Common myeloid progenitor, CD34-positive (primary cell): ENCODE measurements at regions not wholly inside any gene's neighbourhood (a gene's known extent, or its start where the extent isn't known, plus 50 kb on each side); places are given as distances from the start of the nearest gene placed in this dataset.

Source experiments
- CTCF ChIA-PET: fragments of 350-600 bp; sonication (Branson Sonifier 250); formaldehyde crosslinking; loops from one replicate; lab custom pipeline; 2021; ENCODE audit warnings: antibody characterized with exemption; lab: Charles Lee
- POLR2A ChIA-PET: fragments of 350-600 bp; sonication (Branson Sonifier 250); formaldehyde crosslinking; loops from one replicate; lab custom pipeline; 2021; ENCODE audit warnings: antibody characterized with exemption; lab: Charles Lee
- DNase-seq, 3 donors: peaks; one replicate each; pipeline versions ENCODE4 v3.0.0 to v3.0.0-alpha.2; 2013
- H3K27ac ChIP-seq, 2 experiments: 1 replicate in 1 of 2; 2 replicates in 1 of 2; pipeline ENCODE4 v1.7.0; 2013; ENCODE audit warnings: inconsistent platforms in 2 of 2, low read length in 2 of 2, mild to moderate bottlenecking in 2 of 2, low read depth in 1 of 2, moderate library complexity in 1 of 2; ENCODE audit not compliant: severe bottlenecking in 2 of 2, insufficient read depth in 1 of 2, poor library complexity in 1 of 2
- H3K27me3 ChIP-seq, 5 experiments: replicated peaks in 2 of 5; 1 replicate in 3 of 5; 2 replicates in 2 of 5; pipeline versions ENCODE4 v1.6.1 to v1.7.0; 2013; ENCODE audit warnings: low read length in 4 of 5, mild to moderate bottlenecking in 2 of 5, moderate library complexity in 2 of 5, inconsistent platforms in 1 of 5; ENCODE audit not compliant: insufficient read depth in 5 of 5, control insufficient read depth in 4 of 5
- H3K36me3 ChIP-seq, 4 experiments: 1 replicate in 2 of 4; 2 replicates in 2 of 4; pipeline versions ENCODE4 v1.6.1 to v1.7.0; 2013; ENCODE audit warnings: low read length in 3 of 4, control low read depth in 1 of 4, mild to moderate bottlenecking in 1 of 4; ENCODE audit not compliant: control insufficient read depth in 4 of 4, insufficient read depth in 4 of 4
- H3K4me1 ChIP-seq, 4 experiments: 1 replicate in 3 of 4; 2 replicates in 1 of 4; pipeline versions ENCODE4 v1.6.1 to v1.7.1; 2013; ENCODE audit warnings: low read length in 3 of 4, mild to moderate bottlenecking in 3 of 4, control low read depth in 1 of 4, inconsistent platforms in 1 of 4, moderate library complexity in 1 of 4; ENCODE audit not compliant: control insufficient read depth in 4 of 4, insufficient read depth in 4 of 4; ENCODE audit errors: control extremely low read depth in 1 of 4
- H3K4me3 ChIP-seq, 7 experiments: 1 replicate in 4 of 7; 2 replicates in 3 of 7; pipeline versions ENCODE4 v1.5.1 to v1.7.0; 2013; ENCODE audit warnings: mild to moderate bottlenecking in 7 of 7, low read length in 6 of 7, moderate library complexity in 6 of 7, inconsistent platforms in 2 of 7, low read depth in 2 of 7, control low read depth in 1 of 7; ENCODE audit not compliant: insufficient read depth in 4 of 7, control insufficient read depth in 1 of 7; ENCODE audit errors: extremely low read depth in 1 of 7
- H3K9me3 ChIP-seq, 5 experiments: 1 replicate in 4 of 5; 2 replicates in 1 of 5; pipeline versions ENCODE4 v1.6.1 to v1.7.1; 2013; ENCODE audit warnings: low read length in 4 of 5, mild to moderate bottlenecking in 2 of 5, inconsistent platforms in 1 of 5, low read depth in 1 of 5, moderate library complexity in 1 of 5; ENCODE audit not compliant: control insufficient read depth in 4 of 5, insufficient read depth in 2 of 5; ENCODE audit errors: control extremely low read depth in 1 of 5
- WGBS: methylation state at CpG from one replicate; pipeline ENCODE4 v1.1.5; 2013; ENCODE audit not compliant: insufficient coverage; 5-methylcytosine and 5-hydroxymethylcytosine counted together

- Histone ChIP-seq H3K4me3 (no peak overlapping the region), H3K27ac (no peak overlapping the region), H3K9me3 (no peaks in the 10 kb centered on the region), H3K36me3 (no peaks in the 10 kb centered on the region), H3K4me1 (peaks cover 0 to 2% (median 0%) of the 10 kb centered on the region in 4 experiments), H3K27me3 (no peaks in the 10 kb centered on the region)
- CTCF ChIA-PET: no interaction called here
- no peak for DNase-seq
- 75% methylated on average over 2 of the region's 2 CpGs for WGBS
- POLR2A ChIA-PET: no interaction called here
Observed at GRCh38 chr2:204362581-204362980, 182.7 kb upstream of the PARD3B start.

- ChIA-PET CTCF (no interaction called here), POLR2A (no interaction called here)
- 100% methylated on average over 1 of the region's 2 CpGs for WGBS
- no peak for DNase-seq
- H3K27ac ChIP-seq: no peak overlapping the region
- H3K36me3 ChIP-seq: no peaks in the 10 kb centered on the region
- no peaks in the 10 kb centered on the region for H3K9me3 ChIP-seq
- H3K4me1 ChIP-seq: peaks cover 0 to 2% (median 0%) of the 10 kb centered on the region in 4 experiments
- H3K4me3 ChIP-seq: no peak overlapping the region
- H3K27me3 ChIP-seq: no peaks in the 10 kb centered on the region
Observed at GRCh38 chr2:204363513-204363912, 181.8 kb upstream of the PARD3B start.

GRCh38 chr2:204364860-204365535, 180.3 kb upstream of the PARD3B start:
- POLR2A ChIA-PET: no interaction called here

GRCh38 chr2:204365811-204366210, 179.5 kb upstream of the PARD3B start:
- no peak overlapping the region for H3K4me3 ChIP-seq
- DNase-seq: no peak
- peaks cover 0 to 1% (median 0%) of the 10 kb centered on the region in 4 experiments for H3K4me1 ChIP-seq
- no peaks in the 10 kb centered on the region for H3K27me3 ChIP-seq
- H3K27ac ChIP-seq: no peak overlapping the region
- 100% methylated on average over 2 of the region's 4 CpGs for WGBS
- H3K36me3 ChIP-seq: no peaks in the 10 kb centered on the region
- ChIA-PET POLR2A (no interaction called here), CTCF (no interaction called here)
- no peaks in the 10 kb centered on the region for H3K9me3 ChIP-seq

More at GRCh38 chr2:204364860-204365535, 180.3 kb upstream of the PARD3B start:
- Histone ChIP-seq H3K27me3 (no peaks in the 10 kb centered on the region), H3K36me3 (no peaks in the 10 kb centered on the region), H3K4me3 (no peak overlapping the region), H3K4me1 (peaks cover 0 to 2% (median 0%) of the 10 kb centered on the region in 4 experiments), H3K27ac (no peak overlapping the region), H3K9me3 (no peaks in the 10 kb centered on the region)
- CTCF ChIA-PET: no interaction called here
- WGBS: 98% methylated on average over 4 of the region's 6 CpGs
- DNase-seq: no peak

GRCh38 chr2:204367466-204367865, 177.8 kb upstream of the PARD3B start:
- Histone ChIP-seq H3K27ac (no peak overlapping the region), H3K9me3 (no peaks in the 10 kb centered on the region), H3K36me3 (no peaks in the 10 kb centered on the region), H3K27me3 (no peaks in the 10 kb centered on the region), H3K4me1 (no peaks in the 10 kb centered on the region), H3K4me3 (no peak overlapping the region)
- CTCF ChIA-PET: no interaction called here
- POLR2A ChIA-PET: no interaction called here
- no peak for DNase-seq
- WGBS: 88% methylated on average over 4 of the region's 5 CpGs

GRCh38 chr2:204370172-204370718, 175.0 kb upstream of the PARD3B start:
- ChIA-PET CTCF (no interaction called here), POLR2A (no interaction called here)
- H3K9me3 ChIP-seq: no peaks in the 10 kb centered on the region
- H3K27ac ChIP-seq: no peak overlapping the region
- H3K36me3 ChIP-seq: no peaks in the 10 kb centered on the region
- no peaks in the 10 kb centered on the region for H3K27me3 ChIP-seq
- H3K4me3 ChIP-seq: no peak overlapping the region
- no peak for DNase-seq
- 43% methylated on average over 1 of the region's 4 CpGs for WGBS
- H3K4me1 ChIP-seq: no peaks in the 10 kb centered on the region

GRCh38 chr2:204373942-204374341, 171.3 kb upstream of the PARD3B start:
- Histone ChIP-seq H3K36me3 (no peaks in the 10 kb centered on the region), H3K27me3 (no peaks in the 10 kb centered on the region), H3K4me3 (no peak overlapping the region), H3K9me3 (no peaks in the 10 kb centered on the region), H3K27ac (no peak overlapping the region), H3K4me1 (no peaks in the 10 kb centered on the region)
- POLR2A ChIA-PET: no interaction called here
- CTCF ChIA-PET: no interaction called here
- no peak for DNase-seq
